ENCODE measurements at regions not wholly inside any gene's neighbourhood (a gene's known extent, or its start where the extent isn't known, plus 50 kb on each side); places are given as distances from the start of the nearest gene placed in this dataset.

GRCh38 chr5:173458828-173459609, 130.8 kb upstream of the STC2 start:
- no peak for DNase-seq

- no peak for DNase-seq
Measured at GRCh38 chr5:173457482-173457881, 129.3 kb upstream of the STC2 start.

- no peak for DNase-seq
Measured at GRCh38 chr5:173456751-173457171, 128.5 kb upstream of the STC2 start.

- DNase-seq = no peak
Measured at GRCh38 chr5:173456181-173456580, 128.0 kb upstream of the STC2 start.

GRCh38 chr5:173455599-173455957, 127.4 kb upstream of the STC2 start:
- DNase-seq = no peak

GRCh38 chr5:173454736-173455598, 126.8 kb upstream of the STC2 start:
- no peak for DNase-seq

- DNase-seq = no peak
Measured at GRCh38 chr5:173454361-173454735, 126.1 kb upstream of the STC2 start.

- no peak for DNase-seq
Measured at GRCh38 chr5:173453167-173453566, 125.0 kb upstream of the STC2 start.

GRCh38 chr5:173452119-173452905, 124.1 kb upstream of the STC2 start:
- DNase-seq = no peak

GRCh38 chr5:173451651-173452050, 123.4 kb upstream of the STC2 start:
- no peak for DNase-seq

- DNase-seq = no peak
Measured at GRCh38 chr5:173451031-173451430, 122.8 kb upstream of the STC2 start.

GRCh38 chr5:173450188-173450587, 122.0 kb upstream of the STC2 start:
- DNase-seq = no peak

- DNase-seq = no peak
Measured at GRCh38 chr5:173448856-173449255, 120.6 kb upstream of the STC2 start.

GRCh38 chr5:173443971-173444370, 115.8 kb upstream of the STC2 start:
- no peak for DNase-seq

GRCh38 chr5:173441053-173441628, 112.9 kb upstream of the STC2 start:
- DNase-seq = no peak

GRCh38 chr5:173438951-173439350, 110.7 kb upstream of the STC2 start:
- no peak for DNase-seq

GRCh38 chr5:173435447-173435846, 107.2 kb upstream of the STC2 start:
- peak; percentile 49 for DNase-seq

GRCh38 chr5:173434270-173434669, 106.1 kb upstream of the STC2 start:
- no peak for DNase-seq

- no peak for DNase-seq
Measured at GRCh38 chr5:173430394-173430793, 102.2 kb upstream of the STC2 start.

GRCh38 chr5:173429489-173430150, 101.4 kb upstream of the STC2 start:
- DNase-seq = no peak

GRCh38 chr5:173423452-173424117, 95.4 kb upstream of the STC2 start:
- DNase-seq = no peak

GRCh38 chr5:173420108-173420507, 91.9 kb upstream of the STC2 start:
- DNase-seq = no peak

Measured in retina (tissue), 1 donor.